NT2/D1 (cell line): ENCODE measurements at regions not wholly inside any gene's neighbourhood (a gene's known extent, or its start where the extent isn't known, plus 50 kb on each side); places are given as distances from the start of the nearest gene placed in this dataset.

ENCODE experiments used
- DNase-seq: peaks from one replicate; pipeline ENCODE4 v3.0.0-alpha.2; 2011; ENCODE audit warnings: low read depth, low spot score
- H3K27me3 ChIP-seq: 2 replicates; pipeline ENCODE4 v1.6.0; 2011; ENCODE audit warnings: mild to moderate bottlenecking; ENCODE audit not compliant: insufficient read length, insufficient read depth
- H3K36me3 ChIP-seq: 2 replicates; pipeline ENCODE4 v1.6.1; 2011; ENCODE audit warnings: mild to moderate bottlenecking, low read length, mixed read lengths; ENCODE audit not compliant: insufficient read depth, insufficient read length
- H3K4me1 ChIP-seq: 2 replicates; pipeline ENCODE4 v1.5.1; 2011; ENCODE audit not compliant: insufficient read depth, insufficient read length
- H3K4me3 ChIP-seq: 2 replicates; pipeline ENCODE4 v1.5.1; 2011; ENCODE audit warnings: low read depth; ENCODE audit not compliant: insufficient read length
- H3K9ac ChIP-seq: 2 replicates; pipeline ENCODE4 v1.6.0; 2011; ENCODE audit warnings: low read depth; ENCODE audit not compliant: insufficient read length
- H3K9me3 ChIP-seq: 2 replicates; pipeline ENCODE4 v1.5.1; 2011; ENCODE audit warnings: mild to moderate bottlenecking, low read length; ENCODE audit not compliant: insufficient read depth
- SUZ12 ChIP-seq: IDR thresholded peaks from 2 replicates; pipeline ENCODE4 v1.6.1; 2011; ENCODE audit not compliant: insufficient read length, insufficient read depth; ENCODE audit errors: extremely low read depth
- YY1 ChIP-seq: IDR thresholded peaks from 2 replicates; pipeline ENCODE4 v1.6.1; 2011; ENCODE audit not compliant: insufficient read length, insufficient read depth
- ZNF274 ChIP-seq: IDR thresholded peaks from 2 replicates; pipeline ENCODE4 v1.6.1; 2011; ENCODE audit warnings: mild to moderate bottlenecking, low read depth, low read length

DNA sequence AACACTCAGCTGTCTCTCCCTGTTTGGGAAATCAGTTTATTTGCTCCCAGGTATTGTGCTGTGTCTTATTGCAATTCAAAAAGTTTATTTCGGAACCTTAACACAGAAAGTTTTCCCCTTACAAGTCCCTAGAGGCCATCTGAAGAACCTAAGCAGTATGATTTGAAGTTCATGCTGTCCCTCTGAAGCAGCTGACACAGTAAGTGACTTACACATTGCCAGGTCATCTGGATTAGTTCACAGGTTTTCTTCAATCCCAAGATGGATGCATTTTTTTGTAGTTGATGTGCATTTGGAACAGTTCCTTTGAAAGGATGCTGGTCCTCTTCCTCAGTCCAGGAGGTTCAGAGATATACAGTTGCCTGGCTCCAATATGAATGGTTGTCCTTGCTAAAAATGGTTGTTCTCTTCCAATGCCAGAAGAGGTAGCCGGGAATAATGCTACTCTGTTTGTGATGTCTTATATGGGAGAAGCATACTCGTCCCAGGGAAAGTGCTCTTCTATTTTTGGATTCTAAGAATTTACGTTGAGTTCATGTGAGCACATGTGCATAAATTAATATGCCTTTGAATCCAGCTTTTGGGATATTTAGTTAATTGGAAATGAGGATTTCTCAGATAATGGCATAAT is 183.5 kb upstream of the PHYHIPL start:
- Histone ChIP-seq H3K9me3 (peaks cover 21% of the 10 kb centered on the region; the same call in 1 of the 2 replicates), H3K9ac (no peak overlapping the region), H3K4me1 (no peaks in the 10 kb centered on the region), H3K36me3 (no peaks in the 10 kb centered on the region), H3K27me3 (no peaks in the 10 kb centered on the region), H3K4me3 (no peak overlapping the region)
- no peak for DNase-seq
- TF ChIP-seq YY1 (no peak), SUZ12 (no peak), ZNF274 (no peak)

- H3K9me3 ChIP-seq = peaks cover 21% of the 10 kb centered on the region; the same call in 1 of the 2 replicates
- TF ChIP-seq YY1 (no peak), ZNF274 (no peak), SUZ12 (no peak)
- no peaks in the 10 kb centered on the region for H3K27me3 ChIP-seq
- no peaks in the 10 kb centered on the region for H3K36me3 ChIP-seq
- no peak overlapping the region for H3K9ac ChIP-seq
- H3K4me3 ChIP-seq = no peak overlapping the region
- no peak for DNase-seq
- H3K4me1 ChIP-seq = no peaks in the 10 kb centered on the region
Measured at GRCh38 chr10:58993480-58994221, 182.8 kb upstream of the PHYHIPL start.

- Histone ChIP-seq H3K4me3 (no peak overlapping the region), H3K4me1 (no peaks in the 10 kb centered on the region), H3K27me3 (no peaks in the 10 kb centered on the region), H3K9me3 (peaks cover 21% of the 10 kb centered on the region; the same call in 1 of the 2 replicates), H3K9ac (no peak overlapping the region), H3K36me3 (no peaks in the 10 kb centered on the region)
- no peak for DNase-seq
- TF ChIP-seq SUZ12 = no peak
- no peak for TF ChIP-seq YY1
- TF ChIP-seq ZNF274 = no peak
Measured at GRCh38 chr10:58994226-58995057, 182.0 kb upstream of the PHYHIPL start.

GRCh38 chr10:58995058-58995596 is 181.3 kb upstream of the PHYHIPL start:
- Histone ChIP-seq H3K4me1 (no peaks in the 10 kb centered on the region), H3K36me3 (no peaks in the 10 kb centered on the region), H3K9ac (no peak overlapping the region), H3K27me3 (no peaks in the 10 kb centered on the region), H3K4me3 (no peak overlapping the region), H3K9me3 (peaks cover 18% of the 10 kb centered on the region; the same call in 1 of the 2 replicates)
- DNase-seq = no peak
- TF ChIP-seq YY1 (no peak), SUZ12 (no peak), ZNF274 (no peak)

DNA sequence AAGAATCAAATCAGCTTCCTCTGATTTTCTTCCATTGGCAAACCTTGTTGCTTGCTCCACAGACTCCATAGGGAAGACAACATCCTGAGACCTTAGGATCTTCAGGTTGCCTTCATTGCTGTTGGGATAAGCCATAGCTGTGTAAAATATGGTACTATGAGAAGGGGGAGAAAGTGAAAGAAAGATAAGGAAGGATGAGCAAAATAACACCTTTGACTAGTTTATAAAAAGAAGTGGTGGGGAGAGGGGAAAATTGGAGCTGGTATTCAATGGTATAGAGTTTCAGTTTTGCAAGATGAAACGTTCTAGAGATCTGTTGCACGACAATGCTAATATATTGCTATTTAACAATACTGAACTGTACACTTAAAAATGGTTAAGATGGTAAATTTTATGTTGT is 180.4 kb upstream of the PHYHIPL start:
- TF ChIP-seq YY1 (no peak), SUZ12 (no peak), ZNF274 (no peak)
- no peaks in the 10 kb centered on the region for H3K27me3 ChIP-seq
- H3K9me3 ChIP-seq = peaks cover 10% of the 10 kb centered on the region; the same call in 1 of the 2 replicates
- H3K9ac ChIP-seq = no peak overlapping the region
- no peaks in the 10 kb centered on the region for H3K4me1 ChIP-seq
- no peak overlapping the region for H3K4me3 ChIP-seq
- DNase-seq = no peak
- H3K36me3 ChIP-seq = no peaks in the 10 kb centered on the region

DNA sequence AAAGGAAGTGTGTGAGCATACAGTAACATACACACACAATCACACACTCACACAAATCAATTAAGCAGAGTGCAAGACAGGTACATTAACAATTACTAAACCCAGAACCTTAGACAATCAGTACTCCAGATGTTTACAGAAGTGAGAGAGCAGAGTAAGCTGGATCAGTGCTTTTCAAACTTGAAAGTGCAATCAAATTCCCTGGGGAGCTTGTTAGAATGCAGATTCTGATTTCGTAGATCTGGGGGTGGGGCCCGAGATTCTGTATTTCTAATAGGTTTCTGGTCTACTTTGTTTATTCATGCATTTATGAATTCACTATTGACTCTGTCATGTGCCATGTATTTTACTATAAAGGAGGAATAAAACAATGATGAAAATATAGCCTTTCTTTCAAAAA is 179.6 kb upstream of the PHYHIPL start:
- TF ChIP-seq SUZ12 = no peak
- TF ChIP-seq ZNF274 = no peak
- TF ChIP-seq YY1 = no peak
- peaks cover 5% of the 10 kb centered on the region; the same call in 1 of the 2 replicates for H3K9me3 ChIP-seq
- H3K9ac ChIP-seq = no peak overlapping the region
- H3K4me1 ChIP-seq = no peaks in the 10 kb centered on the region
- no peak overlapping the region for H3K4me3 ChIP-seq
- no peak for DNase-seq
- no peaks in the 10 kb centered on the region for H3K27me3 ChIP-seq
- no peaks in the 10 kb centered on the region for H3K36me3 ChIP-seq
